Mesenchymal stem cell (in vitro differentiated cells and primary cell): ENCODE measurements at regions not wholly inside any gene's neighbourhood (a gene's known extent, or its start where the extent isn't known, plus 50 kb on each side); places are given as distances from the start of the nearest gene placed in this dataset.
A peak's percentile ranks its signal among the peaks of the same experiment; 100 is the strongest.

Experiments
- DNase-seq: peaks from one replicate; pipeline ENCODE4 v3.0.0-alpha.2; 2013
- H2AFZ ChIP-seq: one replicate; pipeline ENCODE4 v1.6.1; 2013; ENCODE audit warnings: low read depth, mild to moderate bottlenecking, control low read depth, inconsistent platforms, low read length, moderate library complexity
- H2AK5ac ChIP-seq: 2 replicates; pipeline ENCODE4 v1.6.1; 2013; ENCODE audit warnings: low read length, moderate library complexity, mild to moderate bottlenecking, inconsistent platforms; ENCODE audit not compliant: severe bottlenecking
- H2BK120ac ChIP-seq: one replicate; pipeline ENCODE4 v1.6.1; 2013; ENCODE audit warnings: low read depth, mild to moderate bottlenecking, inconsistent platforms, low read length, moderate library complexity
- H2BK12ac ChIP-seq, 2 experiments: one replicate each; pipeline ENCODE4 v1.6.1; 2013; ENCODE audit warnings: inconsistent platforms in 2 of 2, low read length in 2 of 2, mild to moderate bottlenecking in 2 of 2, moderate library complexity in 2 of 2, control low read depth in 1 of 2
- H2BK15ac ChIP-seq: one replicate; pipeline ENCODE4 v1.6.1; 2013; ENCODE audit warnings: mild to moderate bottlenecking, low read depth, inconsistent platforms; ENCODE audit not compliant: poor library complexity, severe bottlenecking
- H2BK5ac ChIP-seq: 2 replicates; pipeline ENCODE4 v1.6.1; 2013; ENCODE audit warnings: low read depth, mild to moderate bottlenecking, low read length, control low read depth, inconsistent platforms; ENCODE audit not compliant: poor library complexity, severe bottlenecking
- H3K14ac ChIP-seq, 2 experiments: one replicate each; pipeline ENCODE4 v1.6.1; 2013; ENCODE audit warnings: inconsistent platforms in 2 of 2, low read length in 2 of 2, control low read depth in 1 of 2, mild to moderate bottlenecking in 1 of 2, moderate library complexity in 1 of 2
- H3K18ac ChIP-seq, 2 experiments: one replicate each; pipeline ENCODE4 v1.6.1; 2013; ENCODE audit warnings: inconsistent platforms in 2 of 2, low read length in 2 of 2, control low read depth in 1 of 2, low read depth in 1 of 2, mild to moderate bottlenecking in 1 of 2
- H3K23ac ChIP-seq, 2 experiments: one replicate each; pipeline ENCODE4 v1.6.1; 2013; ENCODE audit warnings: inconsistent platforms in 2 of 2, low read length in 2 of 2, mild to moderate bottlenecking in 2 of 2, moderate library complexity in 2 of 2, control low read depth in 1 of 2
- H3K27ac ChIP-seq: 2 replicates; pipeline ENCODE4 v1.5.1; 2013; ENCODE audit warnings: mild to moderate bottlenecking, moderate library complexity, low read length, control low read depth, inconsistent platforms; ENCODE audit not compliant: poor library complexity, severe bottlenecking
- H3K27me3 ChIP-seq, 2 experiments: 2 replicates each; pipeline versions ENCODE4 v1.6.1 to v1.7.0; 2013; ENCODE audit warnings: low read length in 2 of 2, mild to moderate bottlenecking in 2 of 2, moderate library complexity in 2 of 2, control low read depth in 1 of 2, inconsistent platforms in 1 of 2; ENCODE audit not compliant: control insufficient read depth in 1 of 2, insufficient read depth in 1 of 2
- H3K36me3 ChIP-seq, 2 experiments: 2 replicates each; pipeline versions ENCODE4 v1.6.1 to v1.7.0; 2013; ENCODE audit warnings: low read length in 2 of 2, control low read depth in 1 of 2, inconsistent platforms in 1 of 2, low read depth in 1 of 2, mild to moderate bottlenecking in 1 of 2; ENCODE audit not compliant: insufficient read depth in 2 of 2, control insufficient read depth in 1 of 2
- H3K4ac ChIP-seq, 2 experiments: one replicate each; pipeline ENCODE4 v1.6.1; 2013; ENCODE audit warnings: inconsistent platforms in 2 of 2, low read length in 2 of 2, mild to moderate bottlenecking in 2 of 2, moderate library complexity in 2 of 2, control low read depth in 1 of 2, low read depth in 1 of 2
- H3K4me1 ChIP-seq: 2 replicates; pipeline ENCODE4 v1.6.1; 2013; ENCODE audit warnings: low read depth, low read length, control low read depth; ENCODE audit not compliant: control insufficient read depth, insufficient read depth
- H3K4me2 ChIP-seq: 2 replicates; pipeline ENCODE4 v1.6.1; 2013; ENCODE audit warnings: low read length, mild to moderate bottlenecking, inconsistent platforms; ENCODE audit not compliant: poor library complexity, severe bottlenecking
- H3K4me3 ChIP-seq, 2 experiments: 2 replicates each; pipeline versions ENCODE4 v1.5.1 to v1.7.0; 2013; ENCODE audit warnings: low read length in 2 of 2, mild to moderate bottlenecking in 2 of 2, control low read depth in 1 of 2, low read depth in 1 of 2; ENCODE audit not compliant: insufficient read depth in 1 of 2
- H3K79me1 ChIP-seq: replicated peaks from 2 replicates; pipeline ENCODE4 v1.6.1; 2013; ENCODE audit warnings: mild to moderate bottlenecking, control low read depth, low read length, inconsistent platforms; ENCODE audit not compliant: poor library complexity, severe bottlenecking
- H3K9ac ChIP-seq: 2 replicates; pipeline ENCODE4 v1.7.0; 2013; ENCODE audit warnings: mild to moderate bottlenecking, low read length, moderate library complexity
- H3K9me3 ChIP-seq: 2 replicates; pipeline ENCODE4 v1.7.0; 2013; ENCODE audit warnings: mild to moderate bottlenecking, low read length; ENCODE audit not compliant: control insufficient read depth
- H4K8ac ChIP-seq: one replicate; pipeline ENCODE4 v1.6.1; 2013; ENCODE audit warnings: inconsistent platforms, mild to moderate bottlenecking, low read length, moderate library complexity
- H4K91ac ChIP-seq: one replicate; pipeline ENCODE4 v1.6.1; 2013; ENCODE audit warnings: mild to moderate bottlenecking, low read length, inconsistent platforms
- WGBS: methylation state at CpG from one replicate; pipeline ENCODE4 v1.1.7; 2013; ENCODE audit warnings: mixed read lengths; 5-methylcytosine and 5-hydroxymethylcytosine counted together

GRCh38 chr3:153752405-153753027 lies 368.7 kb upstream of the ARHGEF26 start:
- H3K79me1 ChIP-seq, result no peaks in the 10 kb centered on the region

GRCh38 chr3:153753035-153753434 lies 368.2 kb upstream of the ARHGEF26 start:
- no CpG with 5 or more reads among the region's 2 CpGs for WGBS
- no peak overlapping the region for H4K8ac ChIP-seq

More at GRCh38 chr3:153752405-153753027, 368.7 kb upstream of the ARHGEF26 start:
- Histone ChIP-seq H3K23ac (peak overlapping the region in 1 of 2 experiments; percentile 41), H2AFZ (no peak overlapping the region), H3K4ac (no peak overlapping the region), H2BK120ac (no peak overlapping the region), H2BK12ac (no peak overlapping the region), H3K27me3 (no peaks in the 10 kb centered on the region), H4K91ac (no peak overlapping the region), H3K18ac (no peak overlapping the region), H3K9ac (no peak overlapping the region), H2BK15ac (no peak overlapping the region), H3K4me3 (no peak overlapping the region), H2AK5ac (no peak overlapping the region), H3K4me1 (no peaks in the 10 kb centered on the region), H4K8ac (no peak overlapping the region), H3K4me2 (no peak overlapping the region), H2BK5ac (no peak overlapping the region), H3K36me3 (no peaks in the 10 kb centered on the region), H3K9me3 (no peaks in the 10 kb centered on the region), H3K14ac (no peak overlapping the region), H3K27ac (no peak overlapping the region)
- DNase-seq, result no peak
- WGBS, result 94% methylated on average over 5 of the region's 8 CpGs

GRCh38 chr3:153756816-153757215 lies 364.4 kb upstream of the ARHGEF26 start:
- Histone ChIP-seq H3K27me3 (no peaks in the 10 kb centered on the region), H3K14ac (no peak overlapping the region), H2AFZ (no peak overlapping the region), H3K4me1 (no peaks in the 10 kb centered on the region), H2BK15ac (no peak overlapping the region), H3K27ac (no peak overlapping the region), H4K8ac (no peak overlapping the region), H3K9me3 (no peaks in the 10 kb centered on the region), H3K79me1 (no peaks in the 10 kb centered on the region), H3K9ac (no peak overlapping the region), H3K4me2 (no peak overlapping the region), H3K4ac (no peak overlapping the region), H2BK5ac (no peak overlapping the region), H2BK12ac (no peak overlapping the region), H2BK120ac (no peak overlapping the region), H2AK5ac (no peak overlapping the region), H3K18ac (no peak overlapping the region), H3K36me3 (no peaks in the 10 kb centered on the region), H3K4me3 (no peak overlapping the region), H3K23ac (no peak overlapping the region), H4K91ac (no peak overlapping the region)
- no peak for DNase-seq

More at GRCh38 chr3:153753035-153753434, 368.2 kb upstream of the ARHGEF26 start:
- Histone ChIP-seq H3K4ac (no peak overlapping the region), H3K18ac (no peak overlapping the region), H4K91ac (no peak overlapping the region), H3K23ac (no peak overlapping the region), H3K4me3 (no peak overlapping the region), H3K14ac (no peak overlapping the region), H2BK12ac (no peak overlapping the region), H2BK5ac (no peak overlapping the region), H2BK120ac (no peak overlapping the region), H3K36me3 (no peaks in the 10 kb centered on the region), H2BK15ac (no peak overlapping the region), H2AK5ac (no peak overlapping the region), H2AFZ (no peak overlapping the region), H3K9me3 (no peaks in the 10 kb centered on the region), H3K9ac (no peak overlapping the region), H3K4me2 (no peak overlapping the region), H3K27me3 (no peaks in the 10 kb centered on the region), H3K27ac (no peak overlapping the region), H3K79me1 (no peaks in the 10 kb centered on the region), H3K4me1 (no peaks in the 10 kb centered on the region)
- DNase-seq, result no peak

- Histone ChIP-seq H3K23ac (no peak overlapping the region), H3K4ac (no peak overlapping the region), H3K79me1 (no peaks in the 10 kb centered on the region), H3K9me3 (no peaks in the 10 kb centered on the region), H3K36me3 (no peaks in the 10 kb centered on the region), H2BK120ac (no peak overlapping the region), H3K4me2 (no peak overlapping the region), H4K8ac (no peak overlapping the region), H2AK5ac (no peak overlapping the region), H3K14ac (no peak overlapping the region), H3K27me3 (no peaks in the 10 kb centered on the region), H2BK15ac (no peak overlapping the region), H3K9ac (no peak overlapping the region), H3K4me1 (no peaks in the 10 kb centered on the region), H4K91ac (no peak overlapping the region), H2BK5ac (no peak overlapping the region), H3K4me3 (no peak overlapping the region), H2AFZ (no peak overlapping the region), H3K27ac (no peak overlapping the region), H3K18ac (no peak overlapping the region), H2BK12ac (no peak overlapping the region)
- DNase-seq, result no peak
- WGBS, result 90% methylated on average over 3 of the region's 3 CpGs
Measured at GRCh38 chr3:153757839-153758238, 363.4 kb upstream of the ARHGEF26 start.
